Mesenchymal stem cell (in vitro differentiated cells and primary cell): ENCODE measurements at regions not wholly inside any gene's neighbourhood (a gene's known extent, or its start where the extent isn't known, plus 50 kb on each side); places are given as distances from the start of the nearest gene placed in this dataset.
A peak's percentile ranks its signal among the peaks of the same experiment; 100 is the strongest.

Source experiments
- DNase-seq: peaks from one replicate; pipeline ENCODE4 v3.0.0-alpha.2; 2013
- H2AFZ ChIP-seq: one replicate; pipeline ENCODE4 v1.6.1; 2013; ENCODE audit warnings: low read depth, mild to moderate bottlenecking, control low read depth, inconsistent platforms, low read length, moderate library complexity
- H2AK5ac ChIP-seq: 2 replicates; pipeline ENCODE4 v1.6.1; 2013; ENCODE audit warnings: low read length, moderate library complexity, mild to moderate bottlenecking, inconsistent platforms; ENCODE audit not compliant: severe bottlenecking
- H2BK120ac ChIP-seq: one replicate; pipeline ENCODE4 v1.6.1; 2013; ENCODE audit warnings: low read depth, mild to moderate bottlenecking, inconsistent platforms, low read length, moderate library complexity
- H2BK12ac ChIP-seq, 2 experiments: one replicate each; pipeline ENCODE4 v1.6.1; 2013; ENCODE audit warnings: inconsistent platforms in 2 of 2, low read length in 2 of 2, mild to moderate bottlenecking in 2 of 2, moderate library complexity in 2 of 2, control low read depth in 1 of 2
- H2BK15ac ChIP-seq: one replicate; pipeline ENCODE4 v1.6.1; 2013; ENCODE audit warnings: mild to moderate bottlenecking, low read depth, inconsistent platforms; ENCODE audit not compliant: poor library complexity, severe bottlenecking
- H2BK5ac ChIP-seq: 2 replicates; pipeline ENCODE4 v1.6.1; 2013; ENCODE audit warnings: low read depth, mild to moderate bottlenecking, low read length, control low read depth, inconsistent platforms; ENCODE audit not compliant: poor library complexity, severe bottlenecking
- H3K14ac ChIP-seq, 2 experiments: one replicate each; pipeline ENCODE4 v1.6.1; 2013; ENCODE audit warnings: inconsistent platforms in 2 of 2, low read length in 2 of 2, control low read depth in 1 of 2, mild to moderate bottlenecking in 1 of 2, moderate library complexity in 1 of 2
- H3K18ac ChIP-seq, 2 experiments: one replicate each; pipeline ENCODE4 v1.6.1; 2013; ENCODE audit warnings: inconsistent platforms in 2 of 2, low read length in 2 of 2, control low read depth in 1 of 2, low read depth in 1 of 2, mild to moderate bottlenecking in 1 of 2
- H3K23ac ChIP-seq, 2 experiments: one replicate each; pipeline ENCODE4 v1.6.1; 2013; ENCODE audit warnings: inconsistent platforms in 2 of 2, low read length in 2 of 2, mild to moderate bottlenecking in 2 of 2, moderate library complexity in 2 of 2, control low read depth in 1 of 2
- H3K27ac ChIP-seq: 2 replicates; pipeline ENCODE4 v1.5.1; 2013; ENCODE audit warnings: mild to moderate bottlenecking, moderate library complexity, low read length, control low read depth, inconsistent platforms; ENCODE audit not compliant: poor library complexity, severe bottlenecking
- H3K27me3 ChIP-seq, 2 experiments: 2 replicates each; pipeline versions ENCODE4 v1.6.1 to v1.7.0; 2013; ENCODE audit warnings: low read length in 2 of 2, mild to moderate bottlenecking in 2 of 2, moderate library complexity in 2 of 2, control low read depth in 1 of 2, inconsistent platforms in 1 of 2; ENCODE audit not compliant: control insufficient read depth in 1 of 2, insufficient read depth in 1 of 2
- H3K36me3 ChIP-seq, 2 experiments: 2 replicates each; pipeline versions ENCODE4 v1.6.1 to v1.7.0; 2013; ENCODE audit warnings: low read length in 2 of 2, control low read depth in 1 of 2, inconsistent platforms in 1 of 2, low read depth in 1 of 2, mild to moderate bottlenecking in 1 of 2; ENCODE audit not compliant: insufficient read depth in 2 of 2, control insufficient read depth in 1 of 2
- H3K4ac ChIP-seq, 2 experiments: one replicate each; pipeline ENCODE4 v1.6.1; 2013; ENCODE audit warnings: inconsistent platforms in 2 of 2, low read length in 2 of 2, mild to moderate bottlenecking in 2 of 2, moderate library complexity in 2 of 2, control low read depth in 1 of 2, low read depth in 1 of 2
- H3K4me1 ChIP-seq: 2 replicates; pipeline ENCODE4 v1.6.1; 2013; ENCODE audit warnings: low read depth, low read length, control low read depth; ENCODE audit not compliant: control insufficient read depth, insufficient read depth
- H3K4me2 ChIP-seq: 2 replicates; pipeline ENCODE4 v1.6.1; 2013; ENCODE audit warnings: low read length, mild to moderate bottlenecking, inconsistent platforms; ENCODE audit not compliant: poor library complexity, severe bottlenecking
- H3K4me3 ChIP-seq, 2 experiments: 2 replicates each; pipeline versions ENCODE4 v1.5.1 to v1.7.0; 2013; ENCODE audit warnings: low read length in 2 of 2, mild to moderate bottlenecking in 2 of 2, control low read depth in 1 of 2, low read depth in 1 of 2; ENCODE audit not compliant: insufficient read depth in 1 of 2
- H3K79me1 ChIP-seq: replicated peaks from 2 replicates; pipeline ENCODE4 v1.6.1; 2013; ENCODE audit warnings: mild to moderate bottlenecking, control low read depth, low read length, inconsistent platforms; ENCODE audit not compliant: poor library complexity, severe bottlenecking
- H3K9ac ChIP-seq: 2 replicates; pipeline ENCODE4 v1.7.0; 2013; ENCODE audit warnings: mild to moderate bottlenecking, low read length, moderate library complexity
- H3K9me3 ChIP-seq: 2 replicates; pipeline ENCODE4 v1.7.0; 2013; ENCODE audit warnings: mild to moderate bottlenecking, low read length; ENCODE audit not compliant: control insufficient read depth
- H4K8ac ChIP-seq: one replicate; pipeline ENCODE4 v1.6.1; 2013; ENCODE audit warnings: inconsistent platforms, mild to moderate bottlenecking, low read length, moderate library complexity
- H4K91ac ChIP-seq: one replicate; pipeline ENCODE4 v1.6.1; 2013; ENCODE audit warnings: mild to moderate bottlenecking, low read length, inconsistent platforms
- WGBS: methylation state at CpG from one replicate; pipeline ENCODE4 v1.1.7; 2013; ENCODE audit warnings: mixed read lengths; 5-methylcytosine and 5-hydroxymethylcytosine counted together

DNA sequence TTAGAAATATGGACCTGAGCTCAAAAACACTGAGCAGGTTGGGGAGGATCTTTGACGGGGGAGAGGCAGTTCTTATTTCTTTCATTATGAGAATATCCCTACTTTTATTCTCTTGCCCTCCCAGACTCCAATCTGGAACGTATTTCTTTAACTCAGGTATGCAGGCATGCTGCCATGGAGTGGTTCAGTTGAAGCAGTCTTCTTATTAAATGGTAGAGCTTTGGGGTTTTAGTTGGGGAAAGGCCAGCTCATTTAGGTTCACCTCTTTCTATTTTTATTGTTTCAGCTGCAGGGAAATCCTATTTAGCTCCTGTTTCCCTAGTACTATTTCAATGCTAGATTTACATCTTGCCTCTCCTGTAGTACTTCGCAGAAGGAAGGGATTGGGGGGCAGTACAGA lies 198.9 kb downstream of the TTLL7 start:
- H3K36me3 ChIP-seq: no peaks in the 10 kb centered on the region
- H3K79me1 ChIP-seq: no peaks in the 10 kb centered on the region
- H3K4ac ChIP-seq: no peak overlapping the region
- no peak overlapping the region for H3K23ac ChIP-seq
- H2BK120ac ChIP-seq: no peak overlapping the region
- no CpG with 5 or more reads among the region's 3 CpGs for WGBS
- H3K27me3 ChIP-seq: no peaks in the 10 kb centered on the region
- no peak overlapping the region for H3K4me3 ChIP-seq
- H2BK15ac ChIP-seq: no peak overlapping the region
- no peak overlapping the region for H2AFZ ChIP-seq
- no peak overlapping the region for H2AK5ac ChIP-seq
- no peak overlapping the region for H4K91ac ChIP-seq
- no peak overlapping the region for H4K8ac ChIP-seq
- no peak overlapping the region for H3K27ac ChIP-seq
- no peak overlapping the region for H3K18ac ChIP-seq
- no peak for DNase-seq
- no peak overlapping the region for H2BK5ac ChIP-seq
- H3K9me3 ChIP-seq: no peaks in the 10 kb centered on the region
- no peak overlapping the region for H3K14ac ChIP-seq
- no peak overlapping the region for H3K4me2 ChIP-seq
- H2BK12ac ChIP-seq: no peak overlapping the region
- no peak overlapping the region for H3K9ac ChIP-seq
- H3K4me1 ChIP-seq: no peaks in the 10 kb centered on the region

- no peak overlapping the region for H2BK12ac ChIP-seq
- no peaks in the 10 kb centered on the region for H3K4me1 ChIP-seq
- no peak overlapping the region for H3K4me2 ChIP-seq
- no peak overlapping the region for H3K14ac ChIP-seq
- H2BK5ac ChIP-seq: no peak overlapping the region
- peak; percentile 13 for DNase-seq
- no peak overlapping the region for H2BK120ac ChIP-seq
- H3K27me3 ChIP-seq: no peaks in the 10 kb centered on the region
- H2AK5ac ChIP-seq: no peak overlapping the region
- H3K27ac ChIP-seq: no peak overlapping the region
- H3K9me3 ChIP-seq: no peaks in the 10 kb centered on the region
- H2BK15ac ChIP-seq: no peak overlapping the region
- H3K79me1 ChIP-seq: no peaks in the 10 kb centered on the region
- no CpG with 5 or more reads among the region's 1 CpG for WGBS
- H3K18ac ChIP-seq: no peak overlapping the region
- no peaks in the 10 kb centered on the region for H3K36me3 ChIP-seq
- no peak overlapping the region for H4K91ac ChIP-seq
- no peak overlapping the region for H3K4ac ChIP-seq
- no peak overlapping the region for H2AFZ ChIP-seq
- H3K9ac ChIP-seq: no peak overlapping the region
- H4K8ac ChIP-seq: no peak overlapping the region
- no peak overlapping the region for H3K23ac ChIP-seq
- H3K4me3 ChIP-seq: no peak overlapping the region
These were observed 199.3 kb downstream of the TTLL7 start for GRCh38 chr1:83799594-83799993.

DNA sequence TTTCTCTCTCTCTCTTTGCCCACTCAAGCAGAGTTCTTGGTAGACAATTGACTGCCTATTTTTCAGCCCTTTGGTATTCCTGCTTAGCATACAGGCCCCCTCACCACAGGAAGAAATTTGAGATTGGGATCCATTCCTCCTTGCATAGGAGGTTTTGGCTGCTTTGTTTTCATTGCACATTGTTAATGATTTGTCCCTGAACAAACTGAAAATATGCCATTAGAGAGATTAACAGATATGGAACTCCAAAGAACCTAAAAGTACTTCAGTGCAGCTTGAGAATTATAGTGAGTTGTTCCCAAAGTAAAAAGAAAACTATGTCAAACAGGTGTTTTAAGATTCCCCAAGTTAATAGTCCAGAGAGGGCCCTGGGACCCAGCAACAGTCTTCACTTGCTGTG lies 200.0 kb downstream of the TTLL7 start:
- no peaks in the 10 kb centered on the region for H3K4me1 ChIP-seq
- H2AK5ac ChIP-seq: no peak overlapping the region
- no peak overlapping the region for H3K18ac ChIP-seq
- no peak overlapping the region for H2BK15ac ChIP-seq
- no peak overlapping the region for H4K8ac ChIP-seq
- no peak overlapping the region for H3K14ac ChIP-seq
- H3K4ac ChIP-seq: no peak overlapping the region
- H3K79me1 ChIP-seq: no peaks in the 10 kb centered on the region
- peak overlapping the region in 1 of 2 experiments; percentile 10 for H2BK12ac ChIP-seq
- DNase-seq: no peak
- no peak overlapping the region for H3K23ac ChIP-seq
- H3K9me3 ChIP-seq: no peaks in the 10 kb centered on the region
- H2BK5ac ChIP-seq: no peak overlapping the region
- H2AFZ ChIP-seq: no peak overlapping the region
- no peak overlapping the region for H2BK120ac ChIP-seq
- H3K4me2 ChIP-seq: no peak overlapping the region
- H3K4me3 ChIP-seq: no peak overlapping the region
- no peak overlapping the region for H3K27ac ChIP-seq
- no peaks in the 10 kb centered on the region for H3K36me3 ChIP-seq
- H3K27me3 ChIP-seq: no peaks in the 10 kb centered on the region
- H4K91ac ChIP-seq: no peak overlapping the region
- H3K9ac ChIP-seq: no peak overlapping the region

- no peak overlapping the region for H2BK12ac ChIP-seq
- H3K9me3 ChIP-seq: no peaks in the 10 kb centered on the region
- no peak overlapping the region for H3K4me2 ChIP-seq
- WGBS: 97% methylated on average over 4 of the region's 4 CpGs
- H2AK5ac ChIP-seq: no peak overlapping the region
- H2BK15ac ChIP-seq: no peak overlapping the region
- no peaks in the 10 kb centered on the region for H3K27me3 ChIP-seq
- no peak overlapping the region for H3K4me3 ChIP-seq
- no peak overlapping the region for H3K23ac ChIP-seq
- H3K4ac ChIP-seq: no peak overlapping the region
- no peak overlapping the region for H3K18ac ChIP-seq
- no peak overlapping the region for H3K9ac ChIP-seq
- no peak overlapping the region for H4K8ac ChIP-seq
- no peak overlapping the region for H3K27ac ChIP-seq
- no peaks in the 10 kb centered on the region for H3K36me3 ChIP-seq
- no peak overlapping the region for H2BK5ac ChIP-seq
- no peaks in the 10 kb centered on the region for H3K4me1 ChIP-seq
- no peak for DNase-seq
- H4K91ac ChIP-seq: no peak overlapping the region
- no peak overlapping the region for H3K14ac ChIP-seq
- H3K79me1 ChIP-seq: no peaks in the 10 kb centered on the region
- no peak overlapping the region for H2BK120ac ChIP-seq
- H2AFZ ChIP-seq: no peak overlapping the region
These were observed 202.5 kb downstream of the TTLL7 start for GRCh38 chr1:83796409-83796808.
